ENCODE measurements at regions not wholly inside any gene's neighbourhood (a gene's known extent, or its start where the extent isn't known, plus 50 kb on each side); places are given as distances from the start of the nearest gene placed in this dataset.

DNA sequence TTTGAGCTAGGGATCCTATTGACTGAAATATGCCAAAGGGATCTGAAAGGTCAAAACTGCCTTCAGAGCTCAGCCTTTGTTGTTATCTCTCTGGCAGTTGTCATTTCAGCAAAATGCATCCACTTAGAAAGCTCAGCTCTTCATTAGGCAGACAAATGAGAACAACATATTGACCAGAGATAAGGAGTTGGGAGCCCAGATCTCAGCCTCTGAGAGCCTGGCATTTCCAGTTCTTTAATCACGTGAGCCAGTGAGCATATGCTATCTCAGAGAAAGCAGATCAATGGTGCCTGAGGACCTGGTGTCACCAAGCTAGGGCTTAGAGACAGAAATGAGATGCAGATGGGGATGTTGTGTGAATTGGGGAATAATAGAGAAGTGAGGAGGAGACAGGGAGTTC, 101.1 kb downstream of the DAD1 start:
- H3K36me3 ChIP-seq (ENCODE audit: control insufficient read depth in 1 of 2, insufficient read depth in 2 of 2, low read length in 2 of 2), result no peaks in the 10 kb centered on the region
- H3K9me2 ChIP-seq (ENCODE audit: insufficient read depth), result no peaks in the 10 kb centered on the region
- BruUV-seq (replicated peaks), result no TSS peak
- TF ChIP-seq TCF7L2 (IDR thresholded peaks at IDR 0.05; ENCODE audit: borderline replicate concordance, extremely low read depth, insufficient read depth, insufficient read length), result no peak
- no peak for TF ChIP-seq EGR1 (IDR thresholded peaks at IDR 0.05; ENCODE audit: low read depth)
- TF ChIP-seq ELF1 (IDR thresholded peaks at IDR 0.05; ENCODE audit: borderline replicate concordance, low read depth), result no peak
- no peak for TF ChIP-seq YY1 (IDR thresholded peaks at IDR 0.05; ENCODE audit: extremely low read depth, insufficient replicate concordance, low read depth, low read length)
- TF ChIP-seq, protein P1, sequence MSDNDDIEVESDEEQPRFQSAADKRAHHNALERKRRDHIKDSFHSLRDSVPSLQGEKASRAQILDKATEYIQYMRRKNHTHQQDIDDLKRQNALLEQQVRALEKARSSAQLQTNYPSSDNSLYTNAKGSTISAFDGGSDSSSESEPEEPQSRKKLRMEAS (IDR thresholded peaks at IDR 0.05), result no peak
- no peak for TF ChIP-seq JUND (IDR thresholded peaks at IDR 0.05)
- TF ChIP-seq, protein P2, sequence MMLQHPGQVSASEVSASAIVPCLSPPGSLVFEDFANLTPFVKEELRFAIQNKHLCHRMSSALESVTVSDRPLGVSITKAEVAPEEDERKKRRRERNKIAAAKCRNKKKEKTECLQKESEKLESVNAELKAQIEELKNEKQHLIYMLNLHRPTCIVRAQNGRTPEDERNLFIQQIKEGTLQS (IDR thresholded peaks at IDR 0.05), result no peak
- no peak for TF ChIP-seq POLR2AphosphoS5 (IDR thresholded peaks at IDR 0.05; ENCODE audit: low read depth, low read length)
- TF ChIP-seq EZH2phosphoT487 (IDR thresholded peaks at IDR 0.05; ENCODE audit: borderline replicate concordance), result no peak
- no peak for TF ChIP-seq POLR2A (IDR thresholded peaks at IDR 0.05; ENCODE audit: borderline replicate concordance, extremely low read depth, insufficient read depth, insufficient read length)
- no peak overlapping the region for H2AFZ ChIP-seq (ENCODE audit: low read depth, low read length, poor library complexity, severe bottlenecking)
- H4K20me1 ChIP-seq (ENCODE audit: insufficient read depth), result no peaks in the 10 kb centered on the region
- DNase-seq (ENCODE audit: low read depth, low spot score) (no peak), ATAC-seq (no peak)
- intact Hi-C loops (cut with micrococcal nuclease), result no loop called here
- H3K27ac ChIP-seq (ENCODE audit: low read depth, low read length), result no peak overlapping the region
- H3K79me2 ChIP-seq (ENCODE audit: insufficient read depth, low read length), result no peaks in the 10 kb centered on the region
- H3K9me3 ChIP-seq (ENCODE audit: control insufficient read depth in 1 of 2, insufficient read depth in 1 of 2, low read depth in 1 of 2, low read length in 2 of 2), result no peaks in the 10 kb centered on the region
- H3K4me3 ChIP-seq (replicated peaks in 1 of 2; ENCODE audit: low read depth in 1 of 2, low read length in 2 of 2), result no peak overlapping the region
- no peaks in the 10 kb centered on the region for H3K4me1 ChIP-seq (ENCODE audit: control insufficient read depth in 1 of 2, insufficient read depth in 2 of 2, low read length in 2 of 2)
- no peak overlapping the region for H3K4me2 ChIP-seq (ENCODE audit: low read length)
- no peak overlapping the region for H3K9ac ChIP-seq (ENCODE audit: low read length)
- peaks cover 95% of the 10 kb centered on the region for H3K27me3 ChIP-seq (ENCODE audit: insufficient read depth, low read length)
- POLR2A ChIA-PET, result interaction anchor here (1.9 kb wide), 1 partner anchor 10 kb away, joined by 5 read pairs; no protein-coding TSS in a partner anchor
- CTCF ChIA-PET, result no interaction called here
- RAD21 ChIA-PET (ENCODE audit: low non-redundant PET in 1 of 2, low total read pairs in 2 of 2, uncharacterized antibody in 2 of 2, unreplicated experiment in 2 of 2), result no interaction called here

DNA sequence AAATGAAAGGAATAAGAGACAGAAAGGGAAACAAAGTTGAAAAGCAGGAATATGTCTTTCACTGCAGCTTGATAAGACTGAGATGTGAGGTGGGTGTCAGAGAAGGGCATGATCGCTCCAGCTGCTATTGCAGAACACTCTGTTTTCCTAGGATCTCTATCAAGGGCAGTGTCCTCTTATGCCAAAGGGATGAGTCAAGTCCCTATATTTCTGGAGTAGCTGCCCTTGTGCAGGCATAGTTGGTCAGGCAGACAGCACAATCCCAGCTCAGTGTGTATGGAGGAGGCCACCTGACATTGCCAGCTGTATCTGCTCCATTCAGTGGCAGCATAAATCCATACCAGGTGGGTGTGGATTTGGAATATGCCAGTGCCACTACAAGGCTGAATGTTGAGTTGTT, 101.6 kb downstream of the DAD1 start:
- DNase-seq (ENCODE audit: low read depth, low spot score) (no peak), ATAC-seq (no peak)
- ChIA-PET RAD21 (ENCODE audit: low non-redundant PET in 1 of 2, low total read pairs in 2 of 2, uncharacterized antibody in 2 of 2, unreplicated experiment in 2 of 2) (no interaction called here), CTCF (no interaction called here), POLR2A (interaction anchor here (1.9 kb wide), 1 partner anchor 10 kb away, joined by 5 read pairs; no protein-coding TSS in a partner anchor)
- Histone ChIP-seq H3K27me3 (ENCODE audit: insufficient read depth, low read length) (peaks cover 95% of the 10 kb centered on the region), H3K4me3 (replicated peaks in 1 of 2; ENCODE audit: low read depth in 1 of 2, low read length in 2 of 2) (no peak overlapping the region), H3K4me2 (ENCODE audit: low read length) (no peak overlapping the region), H3K36me3 (ENCODE audit: control insufficient read depth in 1 of 2, insufficient read depth in 2 of 2, low read length in 2 of 2) (no peaks in the 10 kb centered on the region), H3K4me1 (ENCODE audit: control insufficient read depth in 1 of 2, insufficient read depth in 2 of 2, low read length in 2 of 2) (no peaks in the 10 kb centered on the region), H2AFZ (ENCODE audit: low read depth, low read length, poor library complexity, severe bottlenecking) (no peak overlapping the region), H3K27ac (ENCODE audit: low read depth, low read length) (no peak overlapping the region), H3K9ac (ENCODE audit: low read length) (no peak overlapping the region), H3K9me2 (ENCODE audit: insufficient read depth) (no peaks in the 10 kb centered on the region), H4K20me1 (ENCODE audit: insufficient read depth) (no peaks in the 10 kb centered on the region), H3K9me3 (ENCODE audit: control insufficient read depth in 1 of 2, insufficient read depth in 1 of 2, low read depth in 1 of 2, low read length in 2 of 2) (no peaks in the 10 kb centered on the region), H3K79me2 (ENCODE audit: insufficient read depth, low read length) (no peaks in the 10 kb centered on the region)
- intact Hi-C loops (cut with micrococcal nuclease), result no loop called here
- no TSS peak for BruUV-seq (replicated peaks)
- no peak for TF ChIP-seq ZNF274 (IDR thresholded peaks at IDR 0.05; ENCODE audit: low read depth, low read length)
- TF ChIP-seq EZH2 (IDR thresholded peaks at IDR 0.05), result no peak
- no peak for TF ChIP-seq CEBPB (IDR thresholded peaks at IDR 0.05; ENCODE audit: low read depth)
- no peak for TF ChIP-seq RAD21 (IDR thresholded peaks at IDR 0.05; ENCODE audit: low read depth)
- TF ChIP-seq EZH2phosphoT487 (IDR thresholded peaks at IDR 0.05; ENCODE audit: borderline replicate concordance), result no peak
- TF ChIP-seq, protein P3, sequence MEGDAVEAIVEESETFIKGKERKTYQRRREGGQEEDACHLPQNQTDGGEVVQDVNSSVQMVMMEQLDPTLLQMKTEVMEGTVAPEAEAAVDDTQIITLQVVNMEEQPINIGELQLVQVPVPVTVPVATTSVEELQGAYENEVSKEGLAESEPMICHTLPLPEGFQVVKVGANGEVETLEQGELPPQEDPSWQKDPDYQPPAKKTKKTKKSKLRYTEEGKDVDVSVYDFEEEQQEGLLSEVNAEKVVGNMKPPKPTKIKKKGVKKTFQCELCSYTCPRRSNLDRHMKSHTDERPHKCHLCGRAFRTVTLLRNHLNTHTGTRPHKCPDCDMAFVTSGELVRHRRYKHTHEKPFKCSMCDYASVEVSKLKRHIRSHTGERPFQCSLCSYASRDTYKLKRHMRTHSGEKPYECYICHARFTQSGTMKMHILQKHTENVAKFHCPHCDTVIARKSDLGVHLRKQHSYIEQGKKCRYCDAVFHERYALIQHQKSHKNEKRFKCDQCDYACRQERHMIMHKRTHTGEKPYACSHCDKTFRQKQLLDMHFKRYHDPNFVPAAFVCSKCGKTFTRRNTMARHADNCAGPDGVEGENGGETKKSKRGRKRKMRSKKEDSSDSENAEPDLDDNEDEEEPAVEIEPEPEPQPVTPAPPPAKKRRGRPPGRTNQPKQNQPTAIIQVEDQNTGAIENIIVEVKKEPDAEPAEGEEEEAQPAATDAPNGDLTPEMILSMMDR (IDR thresholded peaks at IDR 0.05 in 2 of 3, conservative IDR thresholded peaks at IDR 0.05 in 1 of 3; ENCODE audit: borderline replicate concordance in 1 of 3, insufficient read depth in 1 of 3, low read depth in 2 of 3, low read length in 2 of 3), result no peak
- TF ChIP-seq SP1 (IDR thresholded peaks at IDR 0.05; ENCODE audit: low read depth), result no peak
- TF ChIP-seq, protein P2 (IDR thresholded peaks at IDR 0.05), result no peak
- TF ChIP-seq FOSL1 (IDR thresholded peaks at IDR 0.05; ENCODE audit: low read depth), result no peak
- TF ChIP-seq JUND (IDR thresholded peaks at IDR 0.05), result no peak
